ENCODE measurements at regions not wholly inside any gene's neighbourhood (a gene's known extent, or its start where the extent isn't known, plus 50 kb on each side); places are given as distances from the start of the nearest gene placed in this dataset.
"Not testable (repeated sequence)": the region's sequence is repeated elsewhere in the genome, so short reads cannot be mapped to it uniquely, and the experiment has no call there.

GRCh38 chr20:7171911-7172310 is 404.4 kb downstream of the BMP2 start (continued):
- TF ChIP-seq ZNF280D (tag by site-specific recombination; IDR thresholded peaks at IDR 0.05): no peak

- POLR2A ChIA-PET: no interaction called here
- TF ChIP-seq ZFP3 (tag by site-specific recombination; IDR thresholded peaks at IDR 0.05; ENCODE audit: low read depth): no peak
- no peak for TF ChIP-seq PRDM2 (tag by site-specific recombination; IDR thresholded peaks at IDR 0.05; ENCODE audit: borderline replicate concordance)
- Histone ChIP-seq H3K36me3 (ENCODE audit: control insufficient read depth in 2 of 2, insufficient read depth in 1 of 2, low read length in 2 of 2) (no peaks in the 10 kb centered on the region), H3K4me3 (ENCODE audit: low read depth, low read length) (no peak overlapping the region), H3K9me3 (ENCODE audit: control insufficient read depth, insufficient read depth, low read depth, low read length) (no peaks in the 10 kb centered on the region; the same call in 1 of the 2 replicates), H3K27ac (ENCODE audit: extremely low read depth, low read depth, low read length) (no peak overlapping the region), H3K4me1 (ENCODE audit: control insufficient read depth, insufficient read depth, low read length) (no peaks in the 10 kb centered on the region)
- CTCF ChIA-PET: interaction anchor here (1.1 kb wide), 1 partner anchor 77 kb away, joined by 3 read pairs; no protein-coding TSS in a partner anchor
These were observed 407.1 kb downstream of the BMP2 start for GRCh38 chr20:7174554-7174953.

GRCh38 chr20:7175827-7176226 is 408.3 kb downstream of the BMP2 start:
- H3K9me3 ChIP-seq (ENCODE audit: control insufficient read depth, insufficient read depth, low read depth, low read length); CTCF ChIA-PET; POLR2A ChIA-PET: not testable (repeated sequence)

GRCh38 chr20:7178004-7178403 is 410.5 kb downstream of the BMP2 start:
- Histone ChIP-seq H3K4me3 (ENCODE audit: low read depth, low read length) (no peak overlapping the region), H3K36me3 (ENCODE audit: control insufficient read depth in 2 of 2, insufficient read depth in 1 of 2, low read length in 2 of 2) (no peaks in the 10 kb centered on the region), H3K4me1 (ENCODE audit: control insufficient read depth, insufficient read depth, low read length) (no peaks in the 10 kb centered on the region), H3K27ac (ENCODE audit: extremely low read depth, low read depth, low read length) (no peak overlapping the region), H3K9me3 (ENCODE audit: control insufficient read depth, insufficient read depth, low read depth, low read length) (no peaks in the 10 kb centered on the region; the same call in 1 of the 2 replicates)
- ChIA-PET CTCF (no interaction called here), POLR2A (no interaction called here)
- TF ChIP-seq ZSCAN30 (tag by site-specific recombination; IDR thresholded peaks at IDR 0.05) (no peak), ZNF423 (tag by site-specific recombination; IDR thresholded peaks at IDR 0.05) (no peak), ZSCAN5A (tag by site-specific recombination; IDR thresholded peaks at IDR 0.05) (no peak), FEZF1 (tag by site-specific recombination; IDR thresholded peaks at IDR 0.05) (no peak), PRDM10 (tag by site-specific recombination; IDR thresholded peaks at IDR 0.05) (no peak), ZSCAN23 (tag by site-specific recombination; IDR thresholded peaks at IDR 0.05) (no peak), ZNF157 (tag by site-specific recombination; IDR thresholded peaks at IDR 0.05) (no peak), ZNF626 (tag by site-specific recombination; IDR thresholded peaks at IDR 0.05) (no peak), PRDM6 (tag by site-specific recombination; IDR thresholded peaks at IDR 0.05) (no peak), ZNF426 (tag by site-specific recombination; IDR thresholded peaks at IDR 0.05) (no peak)

More at GRCh38 chr20:7175827-7176226, 408.3 kb downstream of the BMP2 start:
- H3K4me3 ChIP-seq (ENCODE audit: low read depth, low read length); H3K36me3 ChIP-seq (ENCODE audit: control insufficient read depth in 2 of 2, insufficient read depth in 1 of 2, low read length in 2 of 2); H3K4me1 ChIP-seq (ENCODE audit: control insufficient read depth, insufficient read depth, low read length); H3K27ac ChIP-seq (ENCODE audit: extremely low read depth, low read depth, low read length): not testable (repeated sequence)
